OCI-LY1 (cell line): ENCODE measurements at regions not wholly inside any gene's neighbourhood (a gene's known extent, or its start where the extent isn't known, plus 50 kb on each side); places are given as distances from the start of the nearest gene placed in this dataset.

ENCODE experiments used
- CTCF ChIP-seq: fragments of 200-600 bp; sonication (generic), shearing (Covaris generic); IDR thresholded peaks from 2 replicates; pipeline ENCODE4 v1.5.1; 2017; ENCODE audit warnings: mild to moderate bottlenecking, antibody characterized with exemption, low read length, moderate library complexity, mixed read lengths
- EZH2 ChIP-seq: fragments of 200-600 bp; sonication (generic), shearing (Covaris generic); IDR thresholded peaks from 2 replicates; pipeline ENCODE4 v1.8.0; 2017; ENCODE audit warnings: borderline replicate concordance, mixed run types, mild to moderate bottlenecking, antibody characterized with exemption, low read length, moderate library complexity, mixed read lengths

- TF ChIP-seq CTCF: peak; percentile 31; the same call in 1 of the 2 replicates
- TF ChIP-seq EZH2: no peak
These were observed 159.3 kb upstream of the COX10 start for GRCh38 chr17:13909901-13910519.
